Activated T-cell treated with anti-CD3 and anti-CD28 coated beads, Interleukin-2, amount 50 U/mL, for 72 hours (primary cell): ENCODE measurements at regions not wholly inside any gene's neighbourhood (a gene's known extent, or its start where the extent isn't known, plus 50 kb on each side); places are given as distances from the start of the nearest gene placed in this dataset.
"Not testable (repeated sequence)": the region's sequence is repeated elsewhere in the genome, so short reads cannot be mapped to it uniquely, and the experiment has no call there.

ENCODE experiments used
- ATAC-seq, 2 donors: fragments of 150-1000 bp; cut with Tn5 transposase; replicated peaks in 1 of 2; 2 replicates each; pipeline ENCODE4 v1.10.0; 2021; ENCODE audit warnings: moderate library complexity in 2 of 2, mild to moderate bottlenecking in 1 of 2
- DNase-seq, 2 donors: peaks; one replicate each; pipeline ENCODE4 v3.0.0; 2021 to 2022; ENCODE audit warnings: mixed read lengths in 1 of 2
- H3K27ac Mint-ChIP-seq: one replicate; pipeline ENCODE4 v1.8.0; 2022; ENCODE audit warnings: mild to moderate bottlenecking, moderate library complexity, mixed read lengths
- H3K27me3 Mint-ChIP-seq: one replicate; pipeline ENCODE4 v1.8.0; 2022; ENCODE audit warnings: low read depth, mixed read lengths
- H3K36me3 Mint-ChIP-seq, 2 donors: one replicate each; pipeline ENCODE4 v1.8.0; 2022; ENCODE audit warnings: mixed read lengths in 2 of 2, mild to moderate bottlenecking in 1 of 2; ENCODE audit not compliant: insufficient read depth in 2 of 2
- H3K4me1 Mint-ChIP-seq: one replicate; pipeline ENCODE4 v1.8.0; 2022; ENCODE audit warnings: low read depth, mixed read lengths
- H3K4me3 Mint-ChIP-seq, 2 donors: one replicate each; pipeline ENCODE4 v1.8.0; 2022; ENCODE audit warnings: mild to moderate bottlenecking in 2 of 2, mixed read lengths in 2 of 2, moderate library complexity in 2 of 2
- H3K9me3 Mint-ChIP-seq, 2 donors: one replicate each; pipeline ENCODE4 v1.8.0; 2022; ENCODE audit warnings: mixed read lengths in 2 of 2

DNA sequence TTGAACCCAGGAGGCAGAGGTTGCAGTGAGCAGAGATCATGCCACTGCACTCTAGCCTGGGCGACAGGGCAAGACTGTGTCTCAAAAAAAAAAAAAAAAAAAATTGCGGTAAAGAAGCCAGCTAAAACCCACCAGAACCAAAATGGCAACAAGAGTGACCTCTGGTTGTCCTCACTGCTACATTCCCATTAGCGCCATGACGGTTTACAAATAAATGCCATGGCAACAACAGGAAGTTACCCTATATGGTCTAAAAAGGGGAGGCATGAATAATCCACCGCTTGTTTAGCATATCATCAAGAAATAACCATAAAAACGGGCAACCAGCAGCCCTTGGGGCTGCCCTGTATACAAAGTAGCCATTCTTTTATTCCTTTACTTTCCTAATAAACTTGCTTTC is 242.4 kb downstream of the SKIDA1 start:
- H3K27ac Mint-ChIP-seq = not testable (repeated sequence)

DNA sequence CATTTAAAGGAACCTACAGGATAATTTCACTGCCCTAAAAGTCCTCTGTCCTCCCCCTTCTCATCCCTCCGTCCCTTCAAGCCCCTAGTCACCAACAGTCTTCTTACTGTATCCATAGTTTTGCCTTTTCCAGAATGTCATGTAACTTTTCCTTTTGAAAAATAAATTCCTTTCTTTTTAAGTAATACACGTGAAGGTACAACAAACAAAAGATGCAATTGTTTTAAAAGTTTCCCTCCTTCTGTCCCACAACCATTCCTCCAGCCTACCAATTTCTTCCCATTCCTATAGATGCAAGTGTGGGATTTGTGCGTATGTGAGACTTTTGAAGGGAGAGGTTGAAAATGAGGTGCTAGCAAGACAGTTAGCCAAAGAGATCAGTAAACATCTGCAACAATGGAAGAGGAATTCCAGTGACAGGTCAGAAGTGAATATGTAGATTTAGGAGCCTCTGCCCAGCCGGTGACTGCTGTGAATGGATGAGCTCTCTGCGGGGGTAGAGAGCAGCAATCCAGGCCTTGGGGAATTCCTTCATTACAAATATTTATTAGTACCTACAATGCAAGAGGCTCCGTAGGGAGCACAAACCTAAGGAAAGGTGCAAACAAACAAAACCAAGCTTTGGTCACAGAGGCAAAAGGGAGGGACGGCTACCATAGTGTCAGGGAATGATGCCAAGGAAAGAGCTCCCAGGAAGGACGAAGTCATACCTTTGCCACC is 243.6 kb downstream of the SKIDA1 start:
- no peak for ATAC-seq

More for the DNA sequence above, 242.4 kb downstream of the SKIDA1 start:
- H3K27me3 Mint-ChIP-seq, H3K9me3 Mint-ChIP-seq, ATAC-seq, H3K36me3 Mint-ChIP-seq, H3K4me3 Mint-ChIP-seq, H3K4me1 Mint-ChIP-seq, DNase-seq: not testable (repeated sequence)

DNA sequence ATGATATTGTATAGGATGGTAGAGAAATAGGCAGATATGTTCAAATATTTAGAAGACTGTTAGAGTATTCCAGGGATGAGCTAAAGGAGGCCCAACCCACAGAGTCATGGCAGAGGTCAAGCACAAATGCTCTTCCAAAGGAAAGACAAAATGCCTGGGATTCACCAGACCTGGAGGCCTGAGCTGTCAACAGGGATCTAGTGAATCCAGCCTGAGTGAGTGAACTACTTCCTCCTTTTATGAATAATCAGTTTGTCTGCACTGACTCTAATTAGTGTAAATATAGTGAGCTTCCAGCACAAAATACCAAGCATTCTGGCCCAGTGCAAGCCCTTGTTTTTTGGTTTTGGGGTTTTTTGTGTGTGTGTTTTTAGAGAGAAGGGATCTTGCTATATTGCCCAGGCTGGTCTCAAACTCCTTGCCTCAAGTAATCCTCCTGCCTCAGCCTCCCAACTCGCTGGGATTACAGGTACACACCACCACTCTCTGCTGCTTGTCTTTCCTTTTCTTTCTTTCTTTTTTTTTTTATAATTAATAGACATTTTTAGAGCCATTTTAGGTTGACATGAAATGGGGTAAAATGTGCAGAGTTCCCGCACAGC is 244.4 kb downstream of the SKIDA1 start:
- DNase-seq (no peak), ATAC-seq (no peak)
- H3K27me3 Mint-ChIP-seq = peaks cover 7% of the 10 kb centered on the region
- no peaks in the 10 kb centered on the region for H3K36me3 Mint-ChIP-seq
- no peaks in the 10 kb centered on the region for H3K9me3 Mint-ChIP-seq
- no peak overlapping the region for H3K27ac Mint-ChIP-seq
- H3K4me1 Mint-ChIP-seq = peaks cover 5% of the 10 kb centered on the region
- no peak overlapping the region for H3K4me3 Mint-ChIP-seq

More for the DNA sequence above, 243.6 kb downstream of the SKIDA1 start:
- DNase-seq = no peak
- H3K27me3 Mint-ChIP-seq = peaks cover 7% of the 10 kb centered on the region
- no peaks in the 10 kb centered on the region for H3K36me3 Mint-ChIP-seq
- H3K9me3 Mint-ChIP-seq = no peaks in the 10 kb centered on the region
- H3K27ac Mint-ChIP-seq = no peak overlapping the region
- peaks cover 5% of the 10 kb centered on the region for H3K4me1 Mint-ChIP-seq
- H3K4me3 Mint-ChIP-seq = no peak overlapping the region

DNA sequence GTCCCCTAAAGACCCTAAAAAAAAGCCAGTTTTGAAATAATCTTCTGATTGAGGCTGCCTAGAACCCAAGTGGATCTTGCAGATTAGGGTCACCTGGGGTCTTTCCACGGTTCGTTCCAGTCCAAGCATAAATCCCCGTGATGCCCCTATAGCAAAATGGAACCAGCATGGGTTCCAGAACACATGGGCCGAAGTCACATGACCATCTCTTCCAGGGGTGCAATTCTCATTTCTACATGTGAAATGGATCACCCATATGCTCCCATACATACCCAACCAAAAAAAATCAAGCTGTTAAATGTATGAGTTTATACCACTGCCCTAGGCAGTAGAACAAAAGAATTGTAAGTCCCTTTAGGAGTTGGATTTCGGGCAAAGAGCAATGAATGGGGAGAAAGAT is 245.4 kb downstream of the SKIDA1 start:
- H3K27me3 Mint-ChIP-seq = peaks cover 7% of the 10 kb centered on the region
- ATAC-seq = no peak
- no peak for DNase-seq
- no peak overlapping the region for H3K4me3 Mint-ChIP-seq
- no peaks in the 10 kb centered on the region for H3K36me3 Mint-ChIP-seq
- H3K9me3 Mint-ChIP-seq = no peaks in the 10 kb centered on the region
- no peaks in the 10 kb centered on the region for H3K4me1 Mint-ChIP-seq
- no peak overlapping the region for H3K27ac Mint-ChIP-seq

DNA sequence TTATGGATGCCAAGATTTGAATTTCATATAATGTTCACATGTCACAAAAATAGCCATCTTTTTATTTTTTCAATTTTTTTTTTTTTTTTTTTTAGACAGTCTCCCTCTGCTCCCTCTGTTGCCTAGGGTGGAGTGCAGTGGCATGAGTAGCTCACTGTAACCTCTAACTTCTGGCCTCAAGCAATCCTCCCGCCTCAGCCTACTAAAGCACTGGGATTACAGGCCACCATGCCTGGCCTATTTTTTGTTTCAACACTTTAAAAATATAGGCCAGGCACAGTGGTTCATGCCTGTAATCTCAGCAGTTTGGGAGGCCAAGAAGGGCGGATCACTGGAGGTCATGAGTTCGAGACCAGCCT is 246.3 kb downstream of the SKIDA1 start:
- no peaks in the 10 kb centered on the region for H3K9me3 Mint-ChIP-seq
- H3K4me1 Mint-ChIP-seq = no peaks in the 10 kb centered on the region
- ATAC-seq (no peak), DNase-seq (no peak)
- no peak overlapping the region for H3K27ac Mint-ChIP-seq
- no peak overlapping the region for H3K4me3 Mint-ChIP-seq
- no peaks in the 10 kb centered on the region for H3K36me3 Mint-ChIP-seq
- H3K27me3 Mint-ChIP-seq = peaks cover 7% of the 10 kb centered on the region

- no peaks in the 10 kb centered on the region for H3K9me3 Mint-ChIP-seq
Measured at GRCh38 chr10:21278491-21279216, 246.8 kb downstream of the SKIDA1 start.

DNA sequence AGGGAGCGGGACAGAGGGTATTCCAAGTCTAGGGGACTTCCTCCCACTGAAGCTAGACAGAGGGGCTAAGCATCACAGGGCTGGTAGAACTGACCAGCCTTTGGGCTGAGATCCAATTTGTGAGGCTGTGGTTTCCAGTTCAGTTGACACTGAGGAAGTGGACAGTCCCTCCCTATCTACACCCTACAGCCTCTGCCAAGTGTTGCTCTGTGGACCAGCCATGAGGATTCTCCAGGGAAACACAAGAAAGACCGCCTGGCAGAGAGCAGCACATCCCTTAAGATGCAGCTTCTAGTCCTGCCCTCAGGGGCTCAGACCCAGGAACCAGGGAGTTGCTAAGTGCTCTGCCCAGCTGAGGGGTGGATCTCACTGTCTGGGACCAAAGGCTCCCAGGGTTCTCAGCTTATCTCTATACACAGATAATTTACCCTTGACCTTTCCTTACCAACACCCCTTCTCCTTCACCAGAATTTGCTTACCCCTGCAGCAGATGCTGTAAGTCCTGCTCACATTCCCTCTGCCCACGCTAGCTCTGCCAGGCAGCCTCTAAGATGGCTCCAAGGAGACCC is 252.0 kb downstream of the SKIDA1 start:
- Mint-ChIP-seq H3K27ac (no peak overlapping the region), H3K9me3 (peaks cover 0 to 2% of the 10 kb centered on the region in 2 donors), H3K4me3 (no peak overlapping the region), H3K4me1 (no peaks in the 10 kb centered on the region), H3K27me3 (peaks cover 5% of the 10 kb centered on the region), H3K36me3 (peaks cover 0 to 2% of the 10 kb centered on the region in 2 donors)
- DNase-seq (no peak), ATAC-seq (no peak)

More at GRCh38 chr10:21278491-21279216, 246.8 kb downstream of the SKIDA1 start:
- H3K27me3 Mint-ChIP-seq = peaks cover 7% of the 10 kb centered on the region
- DNase-seq = peak; percentile 80 to 84
- H3K4me1 Mint-ChIP-seq = no peaks in the 10 kb centered on the region
- ATAC-seq = peak; percentile 81 to 86
- no peak overlapping the region for H3K27ac Mint-ChIP-seq
- no peak overlapping the region for H3K4me3 Mint-ChIP-seq
- no peaks in the 10 kb centered on the region for H3K36me3 Mint-ChIP-seq

DNA sequence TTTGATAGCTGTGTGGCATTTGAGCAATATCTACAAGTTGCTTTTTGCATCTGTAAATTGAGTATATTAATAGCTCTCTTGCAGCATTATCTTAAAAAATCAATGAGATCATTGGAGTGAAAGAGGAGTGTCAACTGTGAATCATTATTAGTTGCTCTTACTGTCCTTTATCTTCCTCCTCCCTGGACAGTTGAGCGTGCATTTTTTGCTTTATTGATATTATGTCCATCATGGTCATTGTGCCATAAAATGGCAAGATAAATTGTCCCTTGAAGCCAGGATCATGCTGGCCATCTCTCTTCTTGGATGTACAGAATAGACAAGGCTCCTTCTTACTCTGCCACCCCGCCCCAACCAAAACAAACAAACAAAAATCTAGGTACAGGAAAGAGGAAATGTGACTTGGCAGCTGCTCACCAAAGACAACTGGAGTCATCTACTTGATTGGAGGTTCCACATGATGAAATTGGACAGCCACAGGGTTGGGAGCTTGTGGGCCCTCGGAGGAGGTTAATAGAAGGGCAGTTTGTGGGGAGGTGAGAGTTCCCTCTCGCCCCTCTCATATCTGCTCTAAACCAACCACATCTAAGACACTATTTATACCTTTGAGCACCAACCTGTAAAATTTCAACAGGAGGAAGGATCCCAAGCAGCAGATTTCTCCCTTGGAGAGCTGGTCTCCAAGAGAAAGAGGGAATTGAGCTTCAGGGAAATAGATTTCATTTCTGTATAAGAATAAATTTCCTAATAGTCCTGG is 252.7 kb downstream of the SKIDA1 start:
- Mint-ChIP-seq H3K4me1 (no peaks in the 10 kb centered on the region), H3K27me3 (peaks cover 5% of the 10 kb centered on the region), H3K9me3 (peaks cover 0 to 2% of the 10 kb centered on the region in 2 donors), H3K4me3 (no peak overlapping the region), H3K27ac (no peak overlapping the region), H3K36me3 (peaks cover 0 to 2% of the 10 kb centered on the region in 2 donors)
- ATAC-seq = no peak
- no peak for DNase-seq

DNA sequence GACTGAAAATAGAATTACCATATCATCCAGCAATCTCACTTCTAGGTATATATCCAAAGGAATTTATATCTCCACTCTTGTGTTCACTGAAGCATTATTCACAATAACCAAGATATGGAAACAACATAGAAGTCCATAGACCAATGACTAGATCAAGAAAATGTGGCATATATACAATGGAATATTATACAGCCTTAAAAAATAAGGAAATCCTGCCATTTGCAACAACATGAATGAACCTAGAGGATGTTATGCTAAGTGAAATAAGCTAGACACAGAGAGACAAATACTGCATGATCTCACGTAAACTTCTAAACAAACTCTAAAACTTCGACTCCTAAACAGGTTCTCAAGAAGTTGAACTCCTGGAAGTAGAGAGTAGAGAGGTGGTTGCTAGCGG is 254.5 kb downstream of the SKIDA1 start:
- H3K36me3 Mint-ChIP-seq = peaks cover 0 to 2% of the 10 kb centered on the region in 2 donors
- H3K4me1 Mint-ChIP-seq = no peaks in the 10 kb centered on the region
- H3K27me3 Mint-ChIP-seq = peaks cover 5% of the 10 kb centered on the region
- DNase-seq (no peak), ATAC-seq (no peak)
- H3K27ac Mint-ChIP-seq = no peak overlapping the region
- H3K9me3 Mint-ChIP-seq = peaks cover 0 to 2% of the 10 kb centered on the region in 2 donors
- no peak overlapping the region for H3K4me3 Mint-ChIP-seq

GRCh38 chr10:21269289-21269688 is 256.2 kb downstream of the SKIDA1 start:
- DNase-seq = no peak
- no peaks in the 10 kb centered on the region for H3K4me1 Mint-ChIP-seq
- H3K36me3 Mint-ChIP-seq = peaks cover 2% of the 10 kb centered on the region in 2 donors
- H3K9me3 Mint-ChIP-seq = peaks cover 0 to 2% of the 10 kb centered on the region in 2 donors
- no peak overlapping the region for H3K4me3 Mint-ChIP-seq
- peaks cover 5% of the 10 kb centered on the region for H3K27me3 Mint-ChIP-seq
- H3K27ac Mint-ChIP-seq = no peak overlapping the region
- no peak for ATAC-seq

DNA sequence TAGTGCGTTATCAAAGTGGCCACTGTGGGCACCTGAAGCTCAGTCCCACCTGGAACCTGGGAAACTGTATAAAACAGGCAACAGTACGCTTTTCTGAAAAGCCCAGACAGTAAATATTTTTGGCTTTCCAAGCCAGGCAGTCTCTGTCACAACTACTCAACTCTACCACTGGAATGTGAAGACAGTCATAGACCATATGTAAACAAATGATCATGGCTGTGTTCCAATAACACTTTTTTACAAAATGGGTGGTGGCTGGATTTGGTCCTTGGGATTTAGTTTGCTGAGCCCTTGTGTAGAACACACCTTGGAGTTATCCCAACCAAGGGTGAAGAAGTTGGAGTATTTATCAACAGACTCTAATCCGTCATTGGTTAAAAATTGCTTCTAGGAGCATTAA is 259.9 kb downstream of the SKIDA1 start:
- Mint-ChIP-seq H3K27me3 (peaks cover 1% of the 10 kb centered on the region), H3K9me3 (no peaks in the 10 kb centered on the region), H3K4me1 (no peaks in the 10 kb centered on the region), H3K4me3 (no peak overlapping the region), H3K36me3 (peaks cover 0 to 2% of the 10 kb centered on the region in 2 donors), H3K27ac (no peak overlapping the region)
- no peak for ATAC-seq
- DNase-seq = no peak

GRCh38 chr10:21264271-21264670 is 261.2 kb downstream of the SKIDA1 start:
- H3K27ac Mint-ChIP-seq = no peak overlapping the region
- no peaks in the 10 kb centered on the region for H3K4me1 Mint-ChIP-seq
- H3K36me3 Mint-ChIP-seq = peaks cover 0 to 2% of the 10 kb centered on the region in 2 donors
- H3K4me3 Mint-ChIP-seq = no peak overlapping the region
- no peaks in the 10 kb centered on the region for H3K9me3 Mint-ChIP-seq
- DNase-seq (no peak), ATAC-seq (no peak)
- H3K27me3 Mint-ChIP-seq = no peaks in the 10 kb centered on the region
